ENCODE measurements at regions not wholly inside any gene's neighbourhood (a gene's known extent, or its start where the extent isn't known, plus 50 kb on each side); places are given as distances from the start of the nearest gene placed in this dataset.

GRCh38 chr13:74569251-74569650 lies 435.0 kb upstream of the KLF12 start (continued):
- TF ChIP-seq ZBTB40 (IDR thresholded peaks at IDR 0.05) = no peak
- no peak for TF ChIP-seq ZBTB40 (CRISPR knock-in tag; IDR thresholded peaks at IDR 0.05)
- TF ChIP-seq HOXB6 (CRISPR knock-in tag; IDR thresholded peaks at IDR 0.05; ENCODE audit: borderline replicate concordance) = no peak
- no peak for TF ChIP-seq ZNF696 (CRISPR knock-in tag; conservative IDR thresholded peaks at IDR 0.05)

Data from K562 (cell line).